B cell (primary cell): ENCODE measurements at regions not wholly inside any gene's neighbourhood (a gene's known extent, or its start where the extent isn't known, plus 50 kb on each side); places are given as distances from the start of the nearest gene placed in this dataset.

Experiments
- ATAC-seq: fragments of 200-7000 bp; cut with Tn5 transposase; one replicate; pipeline ENCODE4 v1.10.0; 2021; ENCODE audit warnings: low read depth, mild to moderate bottlenecking, moderate number of reproducible peaks, moderate library complexity
- CTCF ChIA-PET: fragments of 350-600 bp; sonication (Branson Sonifier 250); formaldehyde crosslinking; loops from one replicate; lab custom pipeline; 2021; ENCODE audit warnings: antibody characterized with exemption, inconsistent platforms; lab: Charles Lee
- POLR2A ChIA-PET: fragments of 350-600 bp; sonication (Branson Sonifier 250); formaldehyde crosslinking; loops from one replicate; lab custom pipeline; 2021; ENCODE audit warnings: antibody characterized with exemption; lab: Charles Lee
- DNase-seq: peaks from one replicate; pipeline ENCODE4 v3.0.0; 2013
- H2AFZ ChIP-seq: 2 replicates; pipeline ENCODE4 v1.6.1; 2012; ENCODE audit warnings: mild to moderate bottlenecking, low read depth, low read length; ENCODE audit not compliant: insufficient read depth, poor library complexity, severe bottlenecking
- H3K27ac ChIP-seq, 2 donors: 1 replicate in 1 of 2; 2 replicates in 1 of 2; pipeline ENCODE4 v1.5.1; 2012 to 2013; ENCODE audit warnings: low read length in 2 of 2, mild to moderate bottlenecking in 2 of 2, moderate library complexity in 1 of 2
- H3K27me3 ChIP-seq, 4 experiments: fragments of 200-600 bp in 1 of 4; sonication (generic) in 1 of 4; replicated peaks in 1 of 4; 1 replicate in 2 of 4; 2 replicates in 2 of 4; pipeline versions ENCODE4 v1.6.1 to v1.7.0; 2013 to 2016; ENCODE audit warnings: low read length in 3 of 4, mild to moderate bottlenecking in 2 of 4, mixed read lengths in 1 of 4, moderate library complexity in 1 of 4; ENCODE audit not compliant: insufficient read depth in 4 of 4, control insufficient read depth in 3 of 4; ENCODE audit errors: control extremely low read depth in 1 of 4
- H3K36me3 ChIP-seq, 2 experiments: replicated peaks in 1 of 2; 1 replicate in 1 of 2; 2 replicates in 1 of 2; pipeline versions ENCODE4 v1.6.1 to v1.7.1; 2013; ENCODE audit warnings: low read length in 1 of 2; ENCODE audit not compliant: insufficient read depth in 2 of 2, control insufficient read depth in 1 of 2; ENCODE audit errors: control extremely low read depth in 1 of 2, extremely low read depth in 1 of 2
- H3K4me1 ChIP-seq, 2 donors: fragments of 200-600 bp in 1 of 2; sonication (generic) in 1 of 2; 1 replicate in 1 of 2; 2 replicates in 1 of 2; pipeline versions ENCODE4 v1.5.1 to v1.6.1; 2013 to 2017; ENCODE audit warnings: low read length in 2 of 2; ENCODE audit not compliant: control insufficient read depth in 2 of 2, insufficient read depth in 2 of 2
- H3K4me2 ChIP-seq: replicated peaks from 2 replicates; pipeline ENCODE3; 2012; ENCODE audit warnings: mild to moderate bottlenecking, low read depth, low read length; ENCODE audit not compliant: poor library complexity, severe bottlenecking
- H3K4me3 ChIP-seq, 5 experiments: fragments of 200-600 bp in 1 of 5; sonication (generic) in 1 of 5; 1 replicate in 3 of 5; 2 replicates in 2 of 5; pipeline versions ENCODE4 v1.5.1 to v1.7.0; 2011 to 2016; ENCODE audit warnings: low read length in 4 of 5, mild to moderate bottlenecking in 4 of 5, low read depth in 2 of 5, control low read depth in 1 of 5, moderate library complexity in 1 of 5; ENCODE audit not compliant: insufficient read depth in 1 of 5; ENCODE audit errors: control extremely low read depth in 1 of 5, extremely low read depth in 1 of 5
- H3K79me2 ChIP-seq: fragments of 200-600 bp; sonication (generic); one replicate; pipeline ENCODE4 v1.6.0; 2016; ENCODE audit warnings: low read length; ENCODE audit not compliant: control insufficient read depth, insufficient read depth
- H3K9ac ChIP-seq: fragments of 200-600 bp; sonication (generic); 2 replicates; pipeline ENCODE4 v1.6.1; 2017; ENCODE audit warnings: mild to moderate bottlenecking, low read length, moderate library complexity
- H3K9me3 ChIP-seq, 3 donors: one replicate each; pipeline versions ENCODE4 v1.6.1 to v1.7.1; 2013; ENCODE audit warnings: low read length in 2 of 3; ENCODE audit not compliant: control insufficient read depth in 2 of 3, insufficient read depth in 1 of 3; ENCODE audit errors: control extremely low read depth in 1 of 3
- H4K20me1 ChIP-seq: 2 replicates; pipeline ENCODE4 v1.6.0; 2012; ENCODE audit warnings: mild to moderate bottlenecking, low read length; ENCODE audit not compliant: insufficient read depth, control insufficient read depth, poor library complexity, severe bottlenecking
- H3K27ac Mint-ChIP-seq: one replicate; pipeline ENCODE4 v1.8.0; 2021; ENCODE audit warnings: mixed read lengths
- H3K27me3 Mint-ChIP-seq: one replicate; pipeline ENCODE4 v1.8.0; 2021; ENCODE audit warnings: mixed read lengths
- H3K4me1 Mint-ChIP-seq: one replicate; pipeline ENCODE4 v1.8.0; 2021; ENCODE audit warnings: mixed read lengths
- H3K4me3 Mint-ChIP-seq: one replicate; pipeline ENCODE4 v1.8.0; 2021; ENCODE audit warnings: mixed read lengths
- H3K9me3 Mint-ChIP-seq: one replicate; pipeline ENCODE4 v1.8.0; 2022; ENCODE audit warnings: mixed read lengths; ENCODE audit not compliant: insufficient read depth
- EZH2 ChIP-seq: IDR thresholded peaks from 2 replicates; pipeline ENCODE4 v1.6.1; 2012; ENCODE audit warnings: borderline replicate concordance, low read depth, mild to moderate bottlenecking, moderate library complexity, low read length; ENCODE audit not compliant: insufficient read depth, poor library complexity, severe bottlenecking
- WGBS: methylation state at CpG from one replicate; pipeline ENCODE4 v1.1.5; 2013; ENCODE audit warnings: missing lambda C conversion rate; ENCODE audit not compliant: insufficient coverage; 5-methylcytosine and 5-hydroxymethylcytosine counted together
- intact Hi-C: fragments of 100-400 bp; cut with micrococcal nuclease; formaldehyde crosslinking; loops from one replicate; pipeline ENCODE4 v1.10.0; 2022
- TF ChIP-seq, protein P1 (sequence below): fragments of 200-600 bp; IDR thresholded peaks from one replicate; pipeline ENCODE4 v1.8.0; 2022; ENCODE audit warnings: antibody characterized with exemption, mild to moderate bottlenecking

- POLR2A ChIA-PET, result no interaction called here
- TF ChIP-seq EZH2, result no peak
- CTCF ChIA-PET, result no interaction called here
- intact Hi-C loops, result no loop called here
- no peaks in the 10 kb centered on the region for H3K9me3 Mint-ChIP-seq
- no peak overlapping the region for H2AFZ ChIP-seq
- H3K4me3 ChIP-seq, result no peak overlapping the region
- no peak overlapping the region for H3K4me2 ChIP-seq
- no CpG with 5 or more reads among the region's 4 CpGs for whole genome bisulfite sequencing
- H4K20me1 ChIP-seq, result no peaks in the 10 kb centered on the region
- H3K27me3 ChIP-seq, result no peaks in the 10 kb centered on the region
- H3K4me1 ChIP-seq, result no peaks in the 10 kb centered on the region
- H3K9ac ChIP-seq, result no peak overlapping the region
- H3K27me3 Mint-ChIP-seq, result no peaks in the 10 kb centered on the region
- no peaks in the 10 kb centered on the region for H3K9me3 ChIP-seq
- H3K79me2 ChIP-seq, result no peaks in the 10 kb centered on the region
- H3K27ac ChIP-seq, result no peak overlapping the region
- no peaks in the 10 kb centered on the region for H3K4me1 Mint-ChIP-seq
- no peak overlapping the region for H3K4me3 Mint-ChIP-seq
- no peak for DNase-seq
- ATAC-seq, result no peak
- H3K36me3 ChIP-seq, result no peaks in the 10 kb centered on the region
- no peak overlapping the region for H3K27ac Mint-ChIP-seq
These were observed 209.3 kb downstream of the CD47 start for GRCh38 chr3:107881509-107881908.

DNA sequence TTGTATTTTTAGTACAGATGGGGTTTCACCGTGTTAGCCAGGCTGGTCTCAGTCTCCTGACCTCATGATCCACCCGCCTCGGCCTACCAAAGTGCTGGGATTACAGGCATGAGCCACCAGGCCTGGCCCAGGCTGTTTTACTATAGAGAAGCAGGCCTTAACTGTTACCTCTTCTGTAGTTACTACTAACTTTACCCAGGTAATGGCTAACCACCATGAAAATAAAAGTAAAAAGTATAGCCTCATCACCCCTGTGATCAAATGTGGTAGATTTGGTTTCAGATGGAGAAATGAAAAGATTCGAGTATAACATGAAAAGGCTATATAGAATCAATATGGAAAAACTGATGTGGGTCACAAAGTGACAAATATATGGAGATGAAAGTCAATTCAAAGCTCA lies 210.1 kb downstream of the CD47 start:
- no peaks in the 10 kb centered on the region for H3K4me1 ChIP-seq
- H3K27me3 ChIP-seq, result no peaks in the 10 kb centered on the region
- H3K27me3 Mint-ChIP-seq, result no peaks in the 10 kb centered on the region
- no peak for ATAC-seq
- no peak overlapping the region for H3K27ac Mint-ChIP-seq
- no peak overlapping the region for H3K4me3 Mint-ChIP-seq
- H3K4me1 Mint-ChIP-seq, result no peaks in the 10 kb centered on the region
- H3K9ac ChIP-seq, result no peak overlapping the region
- TF ChIP-seq, protein P1, sequence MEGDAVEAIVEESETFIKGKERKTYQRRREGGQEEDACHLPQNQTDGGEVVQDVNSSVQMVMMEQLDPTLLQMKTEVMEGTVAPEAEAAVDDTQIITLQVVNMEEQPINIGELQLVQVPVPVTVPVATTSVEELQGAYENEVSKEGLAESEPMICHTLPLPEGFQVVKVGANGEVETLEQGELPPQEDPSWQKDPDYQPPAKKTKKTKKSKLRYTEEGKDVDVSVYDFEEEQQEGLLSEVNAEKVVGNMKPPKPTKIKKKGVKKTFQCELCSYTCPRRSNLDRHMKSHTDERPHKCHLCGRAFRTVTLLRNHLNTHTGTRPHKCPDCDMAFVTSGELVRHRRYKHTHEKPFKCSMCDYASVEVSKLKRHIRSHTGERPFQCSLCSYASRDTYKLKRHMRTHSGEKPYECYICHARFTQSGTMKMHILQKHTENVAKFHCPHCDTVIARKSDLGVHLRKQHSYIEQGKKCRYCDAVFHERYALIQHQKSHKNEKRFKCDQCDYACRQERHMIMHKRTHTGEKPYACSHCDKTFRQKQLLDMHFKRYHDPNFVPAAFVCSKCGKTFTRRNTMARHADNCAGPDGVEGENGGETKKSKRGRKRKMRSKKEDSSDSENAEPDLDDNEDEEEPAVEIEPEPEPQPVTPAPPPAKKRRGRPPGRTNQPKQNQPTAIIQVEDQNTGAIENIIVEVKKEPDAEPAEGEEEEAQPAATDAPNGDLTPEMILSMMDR, result no peak
- TF ChIP-seq EZH2, result no peak
- ChIA-PET CTCF (no interaction called here), POLR2A (no interaction called here)
- no peaks in the 10 kb centered on the region for H3K9me3 Mint-ChIP-seq
- H2AFZ ChIP-seq, result no peak overlapping the region
- intact Hi-C loops, result no loop called here
- H3K27ac ChIP-seq, result no peak overlapping the region
- no peaks in the 10 kb centered on the region for H4K20me1 ChIP-seq
- DNase-seq, result no peak
- no peaks in the 10 kb centered on the region for H3K79me2 ChIP-seq
- H3K36me3 ChIP-seq, result no peaks in the 10 kb centered on the region
- H3K4me3 ChIP-seq, result no peak overlapping the region
- no peaks in the 10 kb centered on the region for H3K9me3 ChIP-seq
- 93% methylated on average over 3 of the region's 4 CpGs for WGBS
- no peak overlapping the region for H3K4me2 ChIP-seq
